M059J (cell line): ENCODE measurements at regions not wholly inside any gene's neighbourhood (a gene's known extent, or its start where the extent isn't known, plus 50 kb on each side); places are given as distances from the start of the nearest gene placed in this dataset.
"Not testable (repeated sequence)": the region's sequence is repeated elsewhere in the genome, so short reads cannot be mapped to it uniquely, and the experiment has no call there.

Source experiments
- DNase-seq: peaks from one replicate; pipeline ENCODE4 v3.0.0-alpha.2; 2012; ENCODE audit warnings: low read depth

- peak; percentile 72 for DNase-seq
Measured at GRCh38 chr11:31958076-31958735, 132.7 kb upstream of the RCN1 start.

- DNase-seq = no peak
Measured at GRCh38 chr11:31957674-31958073, 133.2 kb upstream of the RCN1 start.

DNA sequence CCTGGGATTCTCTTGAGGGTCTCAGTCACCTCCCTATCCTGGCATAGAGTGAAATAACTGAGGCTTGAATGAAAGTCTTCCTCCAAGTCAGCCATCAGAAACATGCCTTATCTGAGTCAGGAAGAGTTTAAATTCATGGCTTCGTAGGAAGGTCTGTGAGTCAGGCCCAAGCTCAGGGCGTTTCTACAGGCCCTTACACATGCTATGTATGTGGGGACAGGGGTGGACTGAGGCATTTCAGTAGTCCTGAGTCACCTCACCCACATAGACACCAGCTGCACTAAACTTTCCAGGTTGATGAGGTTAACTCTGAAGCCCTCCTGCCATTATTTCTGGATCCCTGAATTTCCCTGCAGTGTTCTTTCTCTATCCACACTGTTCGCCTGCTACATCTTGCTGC lies 134.6 kb upstream of the RCN1 start:
- DNase-seq = peak; percentile 71

- no peak for DNase-seq
Measured at GRCh38 chr11:31955838-31956237, 135.0 kb upstream of the RCN1 start.

- no peak for DNase-seq
Measured at GRCh38 chr11:31953803-31954327, 137.0 kb upstream of the RCN1 start.

- not testable (repeated sequence) for DNase-seq
Measured at GRCh38 chr11:31949733-31950200, 138.6 kb upstream of the PAX6 start.

DNA sequence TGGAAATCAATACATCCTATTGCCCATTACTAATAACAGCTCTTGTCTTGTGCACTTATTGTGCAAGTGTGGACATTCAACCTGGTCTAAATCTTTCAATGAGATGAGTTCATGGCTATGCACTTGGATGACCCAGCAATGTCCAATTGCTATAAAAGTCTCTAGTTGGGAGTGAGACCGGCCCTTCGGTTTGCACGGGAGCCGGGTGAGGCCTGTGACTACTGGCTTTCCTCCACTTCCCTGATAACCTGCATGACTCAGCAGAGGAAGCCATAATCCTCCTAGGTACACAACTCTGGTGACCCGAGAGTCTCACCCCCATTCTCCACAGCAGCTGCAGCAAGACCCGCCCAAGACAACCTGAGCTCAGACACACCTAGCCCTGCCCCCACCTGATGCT lies 135.9 kb upstream of the PAX6 start:
- no peak for DNase-seq

- peak; percentile 21 for DNase-seq
Measured at GRCh38 chr11:31943056-31943780, 132.1 kb upstream of the PAX6 start.

DNA sequence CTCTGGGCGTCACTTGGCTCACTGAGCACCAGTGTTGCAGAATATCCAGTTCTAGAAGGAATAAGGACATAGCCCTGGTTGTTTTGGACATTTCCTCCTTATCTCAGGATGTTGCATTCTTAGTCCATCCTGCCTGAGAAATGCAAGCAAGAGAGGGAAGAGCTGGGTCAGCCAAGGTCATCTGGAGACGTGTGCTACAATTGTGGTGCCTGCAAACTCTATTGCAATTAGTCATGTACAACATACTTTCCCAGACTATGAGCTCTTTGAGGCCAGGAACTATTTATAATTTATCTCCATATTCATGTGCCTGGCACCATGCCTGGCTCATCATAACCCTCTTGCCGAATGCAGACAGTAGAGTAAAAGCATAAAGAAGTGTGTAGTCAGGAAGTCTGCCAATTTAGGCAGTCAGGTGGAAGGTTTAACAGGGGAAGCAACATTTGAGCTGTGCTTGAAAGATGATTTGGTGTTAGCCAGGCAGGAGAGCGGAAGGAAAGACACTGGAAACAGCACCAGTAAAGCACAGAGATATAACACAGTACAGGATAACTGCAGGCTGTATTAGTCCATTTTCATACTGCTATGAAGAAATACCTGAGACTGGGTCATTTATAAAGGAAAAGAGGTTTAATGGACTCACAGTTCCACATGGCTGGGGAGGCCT lies 129.4 kb upstream of the PAX6 start:
- DNase-seq = peak; percentile 89

- no peak for DNase-seq
Measured at GRCh38 chr11:31939004-31939403, 127.9 kb upstream of the PAX6 start.

DNA sequence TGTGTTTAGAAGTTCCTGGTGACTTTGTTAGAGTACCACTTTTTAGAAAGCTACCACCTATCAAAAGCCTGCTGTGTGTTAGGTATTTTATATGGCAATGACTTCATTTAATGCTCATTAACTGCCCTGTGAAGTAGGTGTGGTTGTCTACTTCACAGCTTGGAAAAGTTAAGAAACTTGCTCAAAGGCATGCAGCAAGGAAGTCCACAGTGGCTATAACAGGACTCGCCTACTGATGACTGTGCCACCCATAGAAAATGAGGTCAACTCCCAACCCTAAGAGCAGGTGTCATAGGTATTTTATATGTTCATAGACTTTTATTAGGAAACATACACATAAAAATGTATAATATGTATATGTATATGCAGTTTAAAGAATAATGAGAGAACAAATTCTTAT lies 125.2 kb upstream of the PAX6 start:
- no peak for DNase-seq

- DNase-seq = no peak
Measured at GRCh38 chr11:31932879-31933278, 121.8 kb upstream of the PAX6 start.

DNA sequence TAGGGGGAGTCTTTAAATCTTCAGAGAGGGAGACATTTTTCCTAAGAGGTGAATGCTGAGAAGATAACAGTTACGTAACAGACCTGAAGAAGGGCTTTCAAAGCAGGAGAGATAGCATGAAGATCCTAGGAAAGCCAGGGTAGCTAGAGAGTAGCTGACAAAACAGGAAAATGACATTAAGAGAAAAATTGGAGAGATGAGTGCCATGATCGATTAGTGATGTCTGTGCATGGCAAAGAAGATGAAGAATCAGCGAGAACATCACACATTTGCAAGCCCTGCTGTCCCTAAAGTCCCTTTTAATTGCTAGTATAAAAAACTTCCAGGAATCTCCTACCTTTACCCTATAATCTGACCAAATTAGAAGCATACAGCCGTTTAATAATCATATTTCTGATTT lies 116.9 kb upstream of the PAX6 start:
- no peak for DNase-seq

DNA sequence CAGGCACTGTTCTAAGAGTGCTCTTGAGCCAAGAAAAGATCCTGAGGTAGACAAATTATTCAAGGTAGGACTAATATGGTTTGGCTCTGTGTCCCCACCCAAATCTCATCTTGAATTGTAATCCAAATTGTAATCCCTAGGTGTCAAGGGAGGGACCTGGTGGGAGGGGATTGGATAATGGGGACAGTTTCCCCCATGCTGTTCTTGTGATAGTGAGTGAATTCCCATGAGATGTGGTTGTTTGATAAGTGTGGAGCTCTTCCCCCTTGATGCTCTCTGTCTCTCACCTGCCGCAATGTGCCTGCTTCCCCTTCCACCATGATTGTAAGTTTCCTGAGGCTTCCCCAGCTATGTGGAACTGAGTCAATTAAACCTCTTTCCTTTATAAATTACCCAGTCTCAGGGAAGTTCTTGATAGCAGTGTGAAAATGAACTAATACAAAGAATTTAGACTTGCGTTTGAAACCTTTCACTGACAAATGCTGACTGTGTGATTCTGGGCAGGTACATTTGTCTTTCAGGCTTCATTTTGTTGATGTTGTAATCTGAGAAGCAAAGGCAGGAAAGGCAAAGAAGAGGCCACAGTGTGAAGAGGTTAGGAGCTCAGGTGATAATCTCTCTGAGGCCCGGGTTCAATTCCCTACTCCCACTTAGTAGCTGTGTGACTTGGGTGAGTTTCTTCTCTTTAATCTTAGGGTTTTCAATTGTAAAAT lies 115.8 kb upstream of the PAX6 start:
- DNase-seq = no peak

GRCh38 chr11:31926106-31926505 lies 115.0 kb upstream of the PAX6 start:
- DNase-seq = no peak

DNA sequence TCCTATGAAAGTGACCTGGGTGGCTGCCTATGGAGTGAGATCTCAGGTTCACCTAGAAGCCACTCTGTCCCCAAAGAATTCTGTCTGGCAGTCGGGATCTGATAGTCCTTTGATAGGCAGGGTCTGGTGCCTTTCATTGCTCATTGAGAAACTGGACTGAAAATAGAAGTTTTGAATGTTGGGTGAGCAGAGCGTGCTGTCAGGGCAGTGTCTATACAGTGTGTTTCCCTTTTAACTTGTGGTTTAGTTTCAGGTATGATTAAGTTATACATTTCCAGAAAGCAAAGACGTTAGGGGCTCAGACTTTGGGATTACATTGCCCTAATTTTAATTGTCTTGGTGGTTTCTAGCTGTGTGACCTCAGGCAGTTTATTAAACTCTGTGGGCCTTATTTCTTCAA lies 111.3 kb upstream of the PAX6 start:
- no peak for DNase-seq

- DNase-seq = peak; percentile 86
Measured at GRCh38 chr11:31921081-31921480, 110.0 kb upstream of the PAX6 start.

DNA sequence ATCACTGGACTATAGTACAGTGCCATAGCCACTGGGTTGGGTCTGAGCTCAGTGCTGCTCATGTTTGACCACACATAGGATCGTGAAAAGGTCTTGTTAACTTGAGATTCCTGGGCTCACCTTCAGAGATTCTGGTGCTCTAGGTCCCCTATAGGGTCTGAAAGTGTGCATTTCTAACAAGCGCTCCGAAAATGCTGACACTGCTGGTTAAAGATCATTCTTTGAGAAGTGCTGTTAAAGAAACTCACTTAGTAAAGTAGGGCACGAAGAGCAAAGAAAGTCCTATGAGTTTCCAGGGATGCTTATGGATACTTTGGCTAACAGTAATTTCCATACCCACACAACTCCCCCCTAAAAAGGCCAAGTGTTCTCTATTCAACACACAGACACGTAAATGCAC lies 108.1 kb upstream of the PAX6 start:
- DNase-seq = no peak

GRCh38 chr11:31915867-31916266 lies 104.7 kb upstream of the PAX6 start:
- DNase-seq = no peak

- DNase-seq = peak; percentile 13
Measured at GRCh38 chr11:31913985-31914384, 102.9 kb upstream of the PAX6 start.

DNA sequence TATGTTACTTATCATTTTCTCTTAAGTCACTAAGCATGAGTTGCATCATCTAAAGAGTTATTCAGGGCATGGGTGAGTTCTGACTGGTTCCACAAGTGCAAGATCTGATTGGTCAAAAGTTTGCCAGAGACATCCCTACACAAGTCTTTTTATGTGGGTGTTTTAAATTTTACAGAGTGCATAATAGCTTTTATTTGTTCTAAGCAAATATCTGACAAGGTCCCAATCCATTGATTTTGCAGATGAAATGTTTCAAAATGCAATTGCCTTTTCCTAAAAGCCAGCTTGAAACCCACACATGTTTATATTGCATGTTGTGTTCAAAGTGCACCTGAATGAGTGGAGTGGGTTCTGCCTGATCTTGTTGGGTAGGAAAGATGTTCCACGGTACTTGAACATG lies 101.7 kb upstream of the PAX6 start:
- no peak for DNase-seq

- DNase-seq = no peak
Measured at GRCh38 chr11:31910950-31911576, 99.9 kb upstream of the PAX6 start.
